ENCODE measurements at regions not wholly inside any gene's neighbourhood (a gene's known extent, or its start where the extent isn't known, plus 50 kb on each side); places are given as distances from the start of the nearest gene placed in this dataset.

GRCh38 chr1:232890340-232890943 lies 60.0 kb upstream of the NTPCR start:
- Histone ChIP-seq H3K27me3 (no peaks in the 10 kb centered on the region), H3K36me3 (no peaks in the 10 kb centered on the region), H3K4me3 (no peak overlapping the region), H3K9me3 (no peaks in the 10 kb centered on the region), H3K4me1 (peaks cover 15 to 16% of the 10 kb centered on the region in 2 donors), H3K27ac (peak overlapping the region in 2 of 4 donors; percentile 56 to 59)
- in situ Hi-C loops (cut with MboI; ENCODE audit: low sequenced_read_pairs in 4 of 4), result no loop called here
- ATAC-seq, result no peak
- TF ChIP-seq POLR2A (IDR thresholded peaks at IDR 0.05) (no peak), CTCF (IDR thresholded peaks at IDR 0.05 in 4 of 5, conservative IDR thresholded peaks at IDR 0.05 in 1 of 5) (no peak)
- intact Hi-C loops (cut with DNase I; ENCODE audit: low total_unique reads), result no loop called here
- DNase-seq, result no peak

- Histone ChIP-seq H3K4me3 (no peak overlapping the region), H3K27ac (peak overlapping the region; percentile 21 to 75 (median 58)), H3K27me3 (no peaks in the 10 kb centered on the region), H3K4me1 (peaks cover 15 to 16% of the 10 kb centered on the region in 2 donors), H3K9me3 (no peaks in the 10 kb centered on the region), H3K36me3 (no peaks in the 10 kb centered on the region)
- intact Hi-C loops (cut with DNase I; ENCODE audit: low total_unique reads) (no loop called here), in situ Hi-C loops (cut with MboI; ENCODE audit: low sequenced_read_pairs in 4 of 4) (no loop called here)
- TF ChIP-seq CTCF (IDR thresholded peaks at IDR 0.05 in 4 of 5, conservative IDR thresholded peaks at IDR 0.05 in 1 of 5) (no peak), POLR2A (IDR thresholded peaks at IDR 0.05) (no peak)
- ATAC-seq (peak; percentile 62 to 85), DNase-seq (peak in 1 of 2 donors; percentile 7)
Observed at GRCh38 chr1:232891071-232891470, 59.3 kb upstream of the NTPCR start.

GRCh38 chr1:232891656-232892317 lies 58.6 kb upstream of the NTPCR start:
- Histone ChIP-seq H3K36me3 (no peaks in the 10 kb centered on the region), H3K4me1 (peaks cover 15 to 16% of the 10 kb centered on the region in 2 donors), H3K4me3 (no peak overlapping the region), H3K27me3 (no peaks in the 10 kb centered on the region), H3K27ac (peak overlapping the region; percentile 12 to 75 (median 58)), H3K9me3 (no peaks in the 10 kb centered on the region)
- ATAC-seq (peak; percentile 87 to 90), DNase-seq (no peak)
- in situ Hi-C loops (cut with MboI; ENCODE audit: low sequenced_read_pairs in 4 of 4) (no loop called here), intact Hi-C loops (cut with DNase I; ENCODE audit: low total_unique reads) (no loop called here)
- TF ChIP-seq CTCF (IDR thresholded peaks at IDR 0.05 in 4 of 5, conservative IDR thresholded peaks at IDR 0.05 in 1 of 5) (no peak), POLR2A (IDR thresholded peaks at IDR 0.05) (no peak)

- no peak overlapping the region for H3K27ac ChIP-seq
- peaks cover 15 to 16% of the 10 kb centered on the region in 2 donors for H3K4me1 ChIP-seq
- intact Hi-C loops (cut with DNase I; ENCODE audit: low total_unique reads) (no loop called here), in situ Hi-C loops (cut with MboI; ENCODE audit: low sequenced_read_pairs in 4 of 4) (no loop called here)
- no peaks in the 10 kb centered on the region for H3K9me3 ChIP-seq
- DNase-seq (no peak), ATAC-seq (no peak)
- H3K27me3 ChIP-seq, result no peaks in the 10 kb centered on the region
- H3K36me3 ChIP-seq, result no peaks in the 10 kb centered on the region
- TF ChIP-seq CTCF (IDR thresholded peaks at IDR 0.05 in 4 of 5, conservative IDR thresholded peaks at IDR 0.05 in 1 of 5) (no peak), POLR2A (IDR thresholded peaks at IDR 0.05) (no peak)
- no peak overlapping the region for H3K4me3 ChIP-seq
Observed at GRCh38 chr1:232893481-232894313, 56.7 kb upstream of the NTPCR start.
